SK-N-SH (cell line): ENCODE measurements at regions not wholly inside any gene's neighbourhood (a gene's known extent, or its start where the extent isn't known, plus 50 kb on each side); places are given as distances from the start of the nearest gene placed in this dataset.

ENCODE experiments used
- CTCF ChIA-PET: fragments of 300-600, 350-600 bp; formaldehyde crosslinking; extraction: SDS; loops from one replicate; lab custom pipeline; 2021; lab: Yijun Ruan, JAX
- POLR2A ChIA-PET: fragments of 350-600 bp; sonication (Branson Sonifier 250); formaldehyde crosslinking; extraction: SDS; loops from one replicate; lab custom pipeline; 2020; ENCODE audit warnings: antibody characterized with exemption, inconsistent platforms; lab: Yijun Ruan, JAX
- DNase-seq: peaks from one replicate; pipeline ENCODE4 v3.0.0; 2012
- H2AFZ ChIP-seq: fragments of 200-600 bp; sonication (generic); 2 replicates; pipeline ENCODE4 v1.8.1; 2016; ENCODE audit warnings: antibody characterized with exemption, mild to moderate bottlenecking, low read depth
- H3F3A ChIP-seq: fragments of 200-600 bp; sonication (generic); replicated peaks from 2 replicates; pipeline ENCODE3; 2016; ENCODE audit warnings: antibody characterized with exemption, mild to moderate bottlenecking; ENCODE audit not compliant: insufficient read depth
- H3K27ac ChIP-seq, 2 experiments: fragments of 200-500 bp in 1 of 2; fragments of 200-600 bp in 1 of 2; sonication (Bioruptor generic) in 1 of 2; sonication (generic), shearing (Covaris generic) in 1 of 2; 2 replicates each; pipeline versions ENCODE4 v1.5.1 to v1.6.1; 2014 to 2016; ENCODE audit warnings: low read depth in 2 of 2, inconsistent platforms in 1 of 2, low read length in 1 of 2, mild to moderate bottlenecking in 1 of 2, mixed read lengths in 1 of 2
- H3K27me3 ChIP-seq: fragments of 200-600 bp; sonication (generic), shearing (Covaris generic); 2 replicates; pipeline ENCODE4 v1.6.1; 2016; ENCODE audit warnings: mixed run types; ENCODE audit not compliant: insufficient read depth
- H3K36me3 ChIP-seq, 2 experiments: fragments of 200-500 bp in 1 of 2; fragments of 200-600 bp in 1 of 2; sonication (Bioruptor generic) in 1 of 2; sonication (generic) in 1 of 2; replicated peaks in 1 of 2; 2 replicates each; pipeline versions ENCODE3 to v1.5.1; 2014 to 2016; ENCODE audit warnings: low read length in 1 of 2, mild to moderate bottlenecking in 1 of 2; ENCODE audit not compliant: insufficient read depth in 2 of 2, control insufficient read depth in 1 of 2
- H3K4me1 ChIP-seq, 2 experiments: fragments of 200-500 bp in 1 of 2; fragments of 200-600 bp in 1 of 2; sonication (Bioruptor generic) in 1 of 2; sonication (generic), shearing (Covaris generic) in 1 of 2; 2 replicates each; pipeline versions ENCODE4 v1.5.1 to v1.6.1; 2014 to 2016; ENCODE audit warnings: low read depth in 1 of 2, low read length in 1 of 2, mixed run types in 1 of 2; ENCODE audit not compliant: insufficient read depth in 2 of 2, control insufficient read depth in 1 of 2
- H3K4me2 ChIP-seq: fragments of 200-600 bp; sonication (generic), shearing (Covaris generic); 2 replicates; pipeline ENCODE4 v1.6.1; 2017; ENCODE audit warnings: mixed run types
- H3K4me3 ChIP-seq, 2 experiments: fragments of 200-500 bp in 1 of 2; fragments of 200-600 bp in 1 of 2; sonication (Bioruptor generic) in 1 of 2; sonication (generic), shearing (Covaris generic) in 1 of 2; 2 replicates each; pipeline versions ENCODE4 v1.5.1 to v1.8.1; 2014 to 2016; ENCODE audit warnings: low read depth in 2 of 2, inconsistent platforms in 1 of 2, low read length in 1 of 2, mild to moderate bottlenecking in 1 of 2, mixed read lengths in 1 of 2, moderate library complexity in 1 of 2
- H3K79me2 ChIP-seq: fragments of 200-600 bp; sonication (generic); 2 replicates; pipeline ENCODE4 v1.8.1; 2017; ENCODE audit warnings: mild to moderate bottlenecking; ENCODE audit not compliant: insufficient read depth
- H3K9ac ChIP-seq: fragments of 200-600 bp; sonication (generic); 2 replicates; pipeline ENCODE4 v1.6.1; 2017; ENCODE audit warnings: mixed run types
- H3K9me2 ChIP-seq: fragments of 200-600 bp; sonication (generic); 2 replicates; pipeline ENCODE4 v1.6.1; 2017; ENCODE audit warnings: mixed run types
- H3K9me3 ChIP-seq: fragments of 200-600 bp; sonication (generic); 2 replicates; pipeline ENCODE4 v1.6.1; 2017; ENCODE audit warnings: mixed run types, mild to moderate bottlenecking, moderate library complexity
- H4K20me1 ChIP-seq: fragments of 200-600 bp; sonication (generic); 2 replicates; pipeline ENCODE4 v1.6.1; 2017; ENCODE audit warnings: mild to moderate bottlenecking, mixed run types; ENCODE audit not compliant: insufficient read depth
- ELF1 ChIP-seq: IDR thresholded peaks from 2 replicates; pipeline ENCODE4 v1.4.0; 2012
- FOSL2 ChIP-seq: IDR thresholded peaks from 2 replicates; pipeline ENCODE4 v1.4.0; 2012; ENCODE audit warnings: low read depth, mild to moderate bottlenecking, moderate library complexity, borderline replicate concordance
- FOXM1 ChIP-seq: IDR thresholded peaks from 2 replicates; pipeline ENCODE4 v1.4.0; 2012; ENCODE audit warnings: low read depth, mild to moderate bottlenecking
- GATA2 ChIP-seq: sonication (generic); formaldehyde crosslinking; IDR thresholded peaks from 2 replicates; pipeline ENCODE4 v1.5.0; 2020; ENCODE audit warnings: mild to moderate bottlenecking, missing genetic modification reagents
- MXI1 ChIP-seq: IDR thresholded peaks from 2 replicates; pipeline ENCODE4 v1.6.1; 2012; ENCODE audit warnings: mild to moderate bottlenecking, low read depth, low read length, improper control_type of control experiment
- NFIC ChIP-seq: IDR thresholded peaks from 2 replicates; pipeline ENCODE4 v1.4.0; 2012; ENCODE audit warnings: borderline replicate concordance
- NRF1 ChIP-seq: IDR thresholded peaks from 2 replicates; pipeline ENCODE4 v1.6.1; 2012; ENCODE audit warnings: low read depth, mild to moderate bottlenecking, low read length
- RFX5 ChIP-seq: IDR thresholded peaks from 2 replicates; pipeline ENCODE4 v1.6.1; 2012; ENCODE audit warnings: mild to moderate bottlenecking, improper control_type of control experiment, low read length
- RXRA ChIP-seq: IDR thresholded peaks from 2 replicates; pipeline ENCODE4 v1.4.0; 2012; ENCODE audit warnings: low read depth, mild to moderate bottlenecking, borderline replicate concordance
- SMC3 ChIP-seq: IDR thresholded peaks from 2 replicates; pipeline ENCODE4 v1.6.1; 2012; ENCODE audit warnings: low read depth, low read length, improper control_type of control experiment
- TAF1 ChIP-seq: IDR thresholded peaks from 2 replicates; pipeline ENCODE4 v1.6.1; 2012; ENCODE audit warnings: low read depth, mild to moderate bottlenecking, low read length, moderate library complexity, borderline replicate concordance
- TCF12 ChIP-seq: IDR thresholded peaks from 2 replicates; pipeline ENCODE4 v1.4.0; 2012
- TEAD4 ChIP-seq: IDR thresholded peaks from 2 replicates; pipeline ENCODE4 v1.4.0; 2012; ENCODE audit warnings: mild to moderate bottlenecking, borderline replicate concordance; ENCODE audit not compliant: insufficient read depth
- WGBS: methylation state at CpG from one replicate; pipeline ENCODE4 v1.1.6; 2017; ENCODE audit warnings: low lambda C conversion rate; 5-methylcytosine and 5-hydroxymethylcytosine counted together
- TF ChIP-seq, protein P1 (sequence below): fragments of 200-600 bp; sonication (generic); IDR thresholded peaks from 2 replicates; pipeline ENCODE4 v1.6.1; 2017; ENCODE audit warnings: antibody characterized with exemption, mild to moderate bottlenecking, moderate library complexity
- TF ChIP-seq, protein P2 (sequence below): IDR thresholded peaks from 2 replicates; pipeline ENCODE4 v1.4.0; 2012; ENCODE audit warnings: low read depth, borderline replicate concordance
- TF ChIP-seq, protein P3 (sequence below): fragments of 150-350 bp; IDR thresholded peaks from 2 replicates; pipeline ENCODE4 v1.6.1; 2016; ENCODE audit warnings: mild to moderate bottlenecking, low read depth, low read length

DNA sequence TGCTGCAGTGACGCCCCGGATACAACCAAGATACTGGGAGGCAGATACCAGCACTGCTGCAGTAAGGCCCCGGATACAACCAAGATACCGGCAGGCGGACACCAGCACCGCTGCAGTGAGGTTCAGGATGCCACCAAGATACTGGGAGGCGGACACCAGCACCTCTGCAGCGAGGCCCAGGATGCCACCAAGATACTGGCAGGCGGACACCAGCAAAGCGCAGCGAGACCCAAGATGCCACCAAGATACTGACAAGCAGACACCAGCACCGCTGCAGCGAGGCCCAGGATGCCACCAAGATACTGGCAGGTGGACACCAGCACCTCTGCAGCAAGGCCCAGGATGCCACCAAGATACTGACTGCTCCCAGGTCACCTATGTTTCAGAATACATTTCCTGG lies 225.2 kb downstream of the BRD1 start:
- Histone ChIP-seq H3K27me3 (no peaks in the 10 kb centered on the region), H3K9ac (no peak overlapping the region), H3K4me2 (no peak overlapping the region), H2AFZ (no peak overlapping the region), H3K27ac (no peak overlapping the region), H3K36me3 (no peaks in the 10 kb centered on the region), H3K4me3 (no peak overlapping the region), H3K9me3 (0 out of 2 replicates have a peak, but pooled peaks cover 5% of the 10 kb centered on the region), H3K9me2 (no peaks in the 10 kb centered on the region), H3F3A (no peaks in the 10 kb centered on the region), H3K4me1 (no peaks in the 10 kb centered on the region), H4K20me1 (no peaks in the 10 kb centered on the region), H3K79me2 (no peaks in the 10 kb centered on the region)
- 57% methylated on average over 9 of the region's 13 CpGs for WGBS
- no peak for TF ChIP-seq NFIC
- TF ChIP-seq, protein P1, sequence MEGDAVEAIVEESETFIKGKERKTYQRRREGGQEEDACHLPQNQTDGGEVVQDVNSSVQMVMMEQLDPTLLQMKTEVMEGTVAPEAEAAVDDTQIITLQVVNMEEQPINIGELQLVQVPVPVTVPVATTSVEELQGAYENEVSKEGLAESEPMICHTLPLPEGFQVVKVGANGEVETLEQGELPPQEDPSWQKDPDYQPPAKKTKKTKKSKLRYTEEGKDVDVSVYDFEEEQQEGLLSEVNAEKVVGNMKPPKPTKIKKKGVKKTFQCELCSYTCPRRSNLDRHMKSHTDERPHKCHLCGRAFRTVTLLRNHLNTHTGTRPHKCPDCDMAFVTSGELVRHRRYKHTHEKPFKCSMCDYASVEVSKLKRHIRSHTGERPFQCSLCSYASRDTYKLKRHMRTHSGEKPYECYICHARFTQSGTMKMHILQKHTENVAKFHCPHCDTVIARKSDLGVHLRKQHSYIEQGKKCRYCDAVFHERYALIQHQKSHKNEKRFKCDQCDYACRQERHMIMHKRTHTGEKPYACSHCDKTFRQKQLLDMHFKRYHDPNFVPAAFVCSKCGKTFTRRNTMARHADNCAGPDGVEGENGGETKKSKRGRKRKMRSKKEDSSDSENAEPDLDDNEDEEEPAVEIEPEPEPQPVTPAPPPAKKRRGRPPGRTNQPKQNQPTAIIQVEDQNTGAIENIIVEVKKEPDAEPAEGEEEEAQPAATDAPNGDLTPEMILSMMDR = no peak
- no peak for TF ChIP-seq TEAD4
- no peak for TF ChIP-seq RXRA
- no peak for TF ChIP-seq FOSL2
- no peak for TF ChIP-seq MXI1
- no peak for TF ChIP-seq TCF12
- no peak for TF ChIP-seq GATA2 (CRISPR knock-in tag)
- no peak for TF ChIP-seq FOXM1
- TF ChIP-seq RFX5 = no peak
- no peak for TF ChIP-seq ELF1
- TF ChIP-seq NRF1 = no peak
- TF ChIP-seq SMC3 = no peak
- no peak for TF ChIP-seq TAF1
- TF ChIP-seq, protein P2, sequence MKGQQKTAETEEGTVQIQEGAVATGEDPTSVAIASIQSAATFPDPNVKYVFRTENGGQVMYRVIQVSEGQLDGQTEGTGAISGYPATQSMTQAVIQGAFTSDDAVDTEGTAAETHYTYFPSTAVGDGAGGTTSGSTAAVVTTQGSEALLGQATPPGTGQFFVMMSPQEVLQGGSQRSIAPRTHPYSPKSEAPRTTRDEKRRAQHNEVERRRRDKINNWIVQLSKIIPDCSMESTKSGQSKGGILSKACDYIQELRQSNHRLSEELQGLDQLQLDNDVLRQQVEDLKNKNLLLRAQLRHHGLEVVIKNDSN = no peak
- TF ChIP-seq, protein P3, sequence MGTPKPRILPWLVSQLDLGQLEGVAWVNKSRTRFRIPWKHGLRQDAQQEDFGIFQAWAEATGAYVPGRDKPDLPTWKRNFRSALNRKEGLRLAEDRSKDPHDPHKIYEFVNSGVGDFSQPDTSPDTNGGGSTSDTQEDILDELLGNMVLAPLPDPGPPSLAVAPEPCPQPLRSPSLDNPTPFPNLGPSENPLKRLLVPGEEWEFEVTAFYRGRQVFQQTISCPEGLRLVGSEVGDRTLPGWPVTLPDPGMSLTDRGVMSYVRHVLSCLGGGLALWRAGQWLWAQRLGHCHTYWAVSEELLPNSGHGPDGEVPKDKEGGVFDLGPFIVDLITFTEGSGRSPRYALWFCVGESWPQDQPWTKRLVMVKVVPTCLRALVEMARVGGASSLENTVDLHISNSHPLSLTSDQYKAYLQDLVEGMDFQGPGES = no peak
- DNase-seq = no peak
- POLR2A ChIA-PET = no interaction called here
- CTCF ChIA-PET = no interaction called here
